ENCODE measurements at regions not wholly inside any gene's neighbourhood (a gene's known extent, or its start where the extent isn't known, plus 50 kb on each side); places are given as distances from the start of the nearest gene placed in this dataset.
"Not testable (repeated sequence)": the region's sequence is repeated elsewhere in the genome, so short reads cannot be mapped to it uniquely, and the experiment has no call there.

GRCh38 chr11:33455867-33456463, 198.8 kb downstream of the HIPK3 start:
- no peak for DNase-seq

- DNase-seq = no peak
These were observed 197.1 kb downstream of the HIPK3 start for GRCh38 chr11:33454264-33454663.

- peak; percentile 26 to 69 for DNase-seq
These were observed 195.8 kb downstream of the HIPK3 start for GRCh38 chr11:33452836-33453624.

GRCh38 chr11:33451364-33451763, 194.2 kb downstream of the HIPK3 start:
- DNase-seq = no peak

- peak in 1 of 2 experiments; percentile 4 for DNase-seq
These were observed 192.6 kb downstream of the HIPK3 start for GRCh38 chr11:33449798-33450197.

- no peak for DNase-seq
These were observed 191.4 kb downstream of the HIPK3 start for GRCh38 chr11:33448461-33449130.

GRCh38 chr11:33445761-33446161, 188.6 kb downstream of the HIPK3 start:
- peak; percentile 29 for DNase-seq

GRCh38 chr11:33444835-33445594, 187.8 kb downstream of the HIPK3 start:
- no peak for DNase-seq

GRCh38 chr11:33443684-33444083, 186.5 kb downstream of the HIPK3 start:
- no peak for DNase-seq

GRCh38 chr11:33438301-33438700, 181.1 kb downstream of the HIPK3 start:
- no peak for DNase-seq

GRCh38 chr11:33437529-33437928, 180.3 kb downstream of the HIPK3 start:
- DNase-seq = no peak

- no peak for DNase-seq
These were observed 178.0 kb downstream of the HIPK3 start for GRCh38 chr11:33435216-33435615.

- no peak for DNase-seq
These were observed 177.1 kb downstream of the HIPK3 start for GRCh38 chr11:33434294-33434693.

GRCh38 chr11:33428435-33428834, 171.3 kb downstream of the HIPK3 start:
- not testable (repeated sequence) for DNase-seq

GRCh38 chr11:33420959-33421566, 163.9 kb downstream of the HIPK3 start:
- DNase-seq = no peak

- DNase-seq = no peak
These were observed 162.7 kb downstream of the HIPK3 start for GRCh38 chr11:33419924-33420323.

GRCh38 chr11:33417121-33417520, 159.9 kb downstream of the HIPK3 start:
- no peak for DNase-seq

GRCh38 chr11:33413301-33413700, 156.1 kb downstream of the HIPK3 start:
- DNase-seq = no peak

GRCh38 chr11:33412241-33412640, 155.1 kb downstream of the HIPK3 start:
- DNase-seq = no peak

GRCh38 chr11:33411751-33412150, 154.6 kb downstream of the HIPK3 start:
- DNase-seq = no peak

GRCh38 chr11:33410086-33410765, 153.0 kb downstream of the HIPK3 start:
- no peak for DNase-seq

Data from SW 1271 (cell line).